ENCODE measurements at regions not wholly inside any gene's neighbourhood (a gene's known extent, or its start where the extent isn't known, plus 50 kb on each side); places are given as distances from the start of the nearest gene placed in this dataset.
"Not testable (repeated sequence)": the region's sequence is repeated elsewhere in the genome, so short reads cannot be mapped to it uniquely, and the experiment has no call there.

DNA sequence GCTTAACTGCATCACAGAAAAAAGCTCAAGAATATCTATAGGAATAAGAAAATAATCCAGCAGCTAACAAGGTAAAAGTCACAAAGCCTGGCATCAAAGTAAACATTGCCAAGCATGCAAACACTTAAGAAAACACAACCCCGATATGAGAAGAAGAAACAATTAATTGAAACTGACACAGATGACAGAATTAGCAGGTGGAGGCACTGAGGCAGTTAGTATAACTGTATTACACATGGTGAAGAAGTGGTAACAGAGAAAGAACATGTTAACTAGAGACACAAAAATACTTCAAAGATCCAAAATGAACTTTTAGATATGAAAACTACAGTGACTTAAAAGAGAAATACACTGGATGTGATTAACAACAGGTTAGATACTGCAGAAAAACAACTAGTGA, 69.4 kb upstream of the PMPCB start:
- TF ChIP-seq POLR2AphosphoS5 (IDR thresholded peaks at IDR 0.05; ENCODE audit: low read depth, low read length); CTCF (IDR thresholded peaks at IDR 0.05 in 2 of 3, conservative IDR thresholded peaks at IDR 0.05 in 1 of 3; ENCODE audit: borderline replicate concordance in 1 of 3, insufficient read depth in 1 of 3, low read depth in 2 of 3, low read length in 2 of 3); CEBPB (IDR thresholded peaks at IDR 0.05; ENCODE audit: low read depth); EGR1 (IDR thresholded peaks at IDR 0.05; ENCODE audit: low read depth); ELF1 (IDR thresholded peaks at IDR 0.05; ENCODE audit: borderline replicate concordance, low read depth); SP1 (IDR thresholded peaks at IDR 0.05; ENCODE audit: low read depth); POLR2A (IDR thresholded peaks at IDR 0.05; ENCODE audit: borderline replicate concordance, extremely low read depth, insufficient read depth, insufficient read length); TCF7L2 (IDR thresholded peaks at IDR 0.05; ENCODE audit: borderline replicate concordance, extremely low read depth, insufficient read depth, insufficient read length); EZH2phosphoT487 (IDR thresholded peaks at IDR 0.05; ENCODE audit: borderline replicate concordance): not testable (repeated sequence)
- TF ChIP-seq, protein P1, sequence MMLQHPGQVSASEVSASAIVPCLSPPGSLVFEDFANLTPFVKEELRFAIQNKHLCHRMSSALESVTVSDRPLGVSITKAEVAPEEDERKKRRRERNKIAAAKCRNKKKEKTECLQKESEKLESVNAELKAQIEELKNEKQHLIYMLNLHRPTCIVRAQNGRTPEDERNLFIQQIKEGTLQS (IDR thresholded peaks at IDR 0.05): not testable (repeated sequence)
- TF ChIP-seq, protein P2, sequence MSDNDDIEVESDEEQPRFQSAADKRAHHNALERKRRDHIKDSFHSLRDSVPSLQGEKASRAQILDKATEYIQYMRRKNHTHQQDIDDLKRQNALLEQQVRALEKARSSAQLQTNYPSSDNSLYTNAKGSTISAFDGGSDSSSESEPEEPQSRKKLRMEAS (IDR thresholded peaks at IDR 0.05): not testable (repeated sequence)

Data from HCT116 (cell line).